B cell (primary cell): ENCODE measurements at regions not wholly inside any gene's neighbourhood (a gene's known extent, or its start where the extent isn't known, plus 50 kb on each side); places are given as distances from the start of the nearest gene placed in this dataset.
"Not testable (repeated sequence)": the region's sequence is repeated elsewhere in the genome, so short reads cannot be mapped to it uniquely, and the experiment has no call there.

Experiments used
- ATAC-seq: fragments of 200-7000 bp; cut with Tn5 transposase; one replicate; pipeline ENCODE4 v1.10.0; 2021; ENCODE audit warnings: low read depth, mild to moderate bottlenecking, moderate number of reproducible peaks, moderate library complexity
- CTCF ChIA-PET: fragments of 350-600 bp; sonication (Branson Sonifier 250); formaldehyde crosslinking; loops from one replicate; lab custom pipeline; 2021; ENCODE audit warnings: antibody characterized with exemption, inconsistent platforms; lab: Charles Lee
- POLR2A ChIA-PET: fragments of 350-600 bp; sonication (Branson Sonifier 250); formaldehyde crosslinking; loops from one replicate; lab custom pipeline; 2021; ENCODE audit warnings: antibody characterized with exemption; lab: Charles Lee
- DNase-seq: peaks from one replicate; pipeline ENCODE4 v3.0.0; 2013
- H2AFZ ChIP-seq: 2 replicates; pipeline ENCODE4 v1.6.1; 2012; ENCODE audit warnings: mild to moderate bottlenecking, low read depth, low read length; ENCODE audit not compliant: insufficient read depth, poor library complexity, severe bottlenecking
- H3K27ac ChIP-seq, 2 donors: 1 replicate in 1 of 2; 2 replicates in 1 of 2; pipeline ENCODE4 v1.5.1; 2012 to 2013; ENCODE audit warnings: low read length in 2 of 2, mild to moderate bottlenecking in 2 of 2, moderate library complexity in 1 of 2
- H3K27me3 ChIP-seq, 4 experiments: fragments of 200-600 bp in 1 of 4; sonication (generic) in 1 of 4; replicated peaks in 1 of 4; 1 replicate in 2 of 4; 2 replicates in 2 of 4; pipeline versions ENCODE4 v1.6.1 to v1.7.0; 2013 to 2016; ENCODE audit warnings: low read length in 3 of 4, mild to moderate bottlenecking in 2 of 4, mixed read lengths in 1 of 4, moderate library complexity in 1 of 4; ENCODE audit not compliant: insufficient read depth in 4 of 4, control insufficient read depth in 3 of 4; ENCODE audit errors: control extremely low read depth in 1 of 4
- H3K36me3 ChIP-seq, 2 experiments: replicated peaks in 1 of 2; 1 replicate in 1 of 2; 2 replicates in 1 of 2; pipeline versions ENCODE4 v1.6.1 to v1.7.1; 2013; ENCODE audit warnings: low read length in 1 of 2; ENCODE audit not compliant: insufficient read depth in 2 of 2, control insufficient read depth in 1 of 2; ENCODE audit errors: control extremely low read depth in 1 of 2, extremely low read depth in 1 of 2
- H3K4me1 ChIP-seq, 2 donors: fragments of 200-600 bp in 1 of 2; sonication (generic) in 1 of 2; 1 replicate in 1 of 2; 2 replicates in 1 of 2; pipeline versions ENCODE4 v1.5.1 to v1.6.1; 2013 to 2017; ENCODE audit warnings: low read length in 2 of 2; ENCODE audit not compliant: control insufficient read depth in 2 of 2, insufficient read depth in 2 of 2
- H3K4me2 ChIP-seq: replicated peaks from 2 replicates; pipeline ENCODE3; 2012; ENCODE audit warnings: mild to moderate bottlenecking, low read depth, low read length; ENCODE audit not compliant: poor library complexity, severe bottlenecking
- H3K4me3 ChIP-seq, 5 experiments: fragments of 200-600 bp in 1 of 5; sonication (generic) in 1 of 5; 1 replicate in 3 of 5; 2 replicates in 2 of 5; pipeline versions ENCODE4 v1.5.1 to v1.7.0; 2011 to 2016; ENCODE audit warnings: low read length in 4 of 5, mild to moderate bottlenecking in 4 of 5, low read depth in 2 of 5, control low read depth in 1 of 5, moderate library complexity in 1 of 5; ENCODE audit not compliant: insufficient read depth in 1 of 5; ENCODE audit errors: control extremely low read depth in 1 of 5, extremely low read depth in 1 of 5
- H3K79me2 ChIP-seq: fragments of 200-600 bp; sonication (generic); one replicate; pipeline ENCODE4 v1.6.0; 2016; ENCODE audit warnings: low read length; ENCODE audit not compliant: control insufficient read depth, insufficient read depth
- H3K9ac ChIP-seq: fragments of 200-600 bp; sonication (generic); 2 replicates; pipeline ENCODE4 v1.6.1; 2017; ENCODE audit warnings: mild to moderate bottlenecking, low read length, moderate library complexity
- H3K9me3 ChIP-seq, 3 donors: one replicate each; pipeline versions ENCODE4 v1.6.1 to v1.7.1; 2013; ENCODE audit warnings: low read length in 2 of 3; ENCODE audit not compliant: control insufficient read depth in 2 of 3, insufficient read depth in 1 of 3; ENCODE audit errors: control extremely low read depth in 1 of 3
- H4K20me1 ChIP-seq: 2 replicates; pipeline ENCODE4 v1.6.0; 2012; ENCODE audit warnings: mild to moderate bottlenecking, low read length; ENCODE audit not compliant: insufficient read depth, control insufficient read depth, poor library complexity, severe bottlenecking
- H3K27ac Mint-ChIP-seq: one replicate; pipeline ENCODE4 v1.8.0; 2021; ENCODE audit warnings: mixed read lengths
- H3K27me3 Mint-ChIP-seq: one replicate; pipeline ENCODE4 v1.8.0; 2021; ENCODE audit warnings: mixed read lengths
- H3K4me1 Mint-ChIP-seq: one replicate; pipeline ENCODE4 v1.8.0; 2021; ENCODE audit warnings: mixed read lengths
- H3K4me3 Mint-ChIP-seq: one replicate; pipeline ENCODE4 v1.8.0; 2021; ENCODE audit warnings: mixed read lengths
- H3K9me3 Mint-ChIP-seq: one replicate; pipeline ENCODE4 v1.8.0; 2022; ENCODE audit warnings: mixed read lengths; ENCODE audit not compliant: insufficient read depth
- CTCF ChIP-seq: fragments of 200-600 bp; IDR thresholded peaks from one replicate; pipeline ENCODE4 v1.8.0; 2022; ENCODE audit warnings: antibody characterized with exemption, mild to moderate bottlenecking
- EZH2 ChIP-seq: IDR thresholded peaks from 2 replicates; pipeline ENCODE4 v1.6.1; 2012; ENCODE audit warnings: borderline replicate concordance, low read depth, mild to moderate bottlenecking, moderate library complexity, low read length; ENCODE audit not compliant: insufficient read depth, poor library complexity, severe bottlenecking
- WGBS: methylation state at CpG from one replicate; pipeline ENCODE4 v1.1.5; 2013; ENCODE audit warnings: missing lambda C conversion rate; ENCODE audit not compliant: insufficient coverage; 5-methylcytosine and 5-hydroxymethylcytosine counted together
- intact Hi-C: fragments of 100-400 bp; cut with micrococcal nuclease; formaldehyde crosslinking; loops from one replicate; pipeline ENCODE4 v1.10.0; 2022

GRCh38 chr6:102761872-102762271, 1368.4 kb downstream of the GRIK2 start:
- ATAC-seq, result no peak
- Histone ChIP-seq H3K9ac (no peak overlapping the region), H3K36me3 (no peaks in the 10 kb centered on the region), H3K79me2 (no peaks in the 10 kb centered on the region), H3K9me3 (peaks cover 0 to 9% (median 0%) of the 10 kb centered on the region in 3 donors), H4K20me1 (no peaks in the 10 kb centered on the region), H3K4me1 (no peaks in the 10 kb centered on the region), H3K4me3 (no peak overlapping the region), H3K4me2 (no peak overlapping the region), H3K27me3 (no peaks in the 10 kb centered on the region), H2AFZ (no peak overlapping the region), H3K27ac (no peak overlapping the region)
- no CpG with 5 or more reads among the region's 4 CpGs for WGBS
- ChIA-PET CTCF (no interaction called here), POLR2A (no interaction called here)
- no peaks in the 10 kb centered on the region for H3K4me1 Mint-ChIP-seq
- no peaks in the 10 kb centered on the region for H3K27me3 Mint-ChIP-seq
- no peaks in the 10 kb centered on the region for H3K9me3 Mint-ChIP-seq
- DNase-seq, result no peak
- intact Hi-C loops, result no loop called here
- no peak for TF ChIP-seq CTCF
- no peak for TF ChIP-seq EZH2
- H3K27ac Mint-ChIP-seq, result no peak overlapping the region
- H3K4me3 Mint-ChIP-seq, result no peak overlapping the region

- Mint-ChIP-seq H3K27ac (no peak overlapping the region), H3K27me3 (no peaks in the 10 kb centered on the region), H3K4me3 (no peak overlapping the region), H3K9me3 (no peaks in the 10 kb centered on the region), H3K4me1 (no peaks in the 10 kb centered on the region)
- TF ChIP-seq CTCF (no peak), EZH2 (no peak)
- H3K27me3 ChIP-seq, result no peaks in the 10 kb centered on the region
- no peaks in the 10 kb centered on the region for H3K79me2 ChIP-seq
- no peak for DNase-seq
- ATAC-seq, result no peak
- peaks cover 0 to 9% (median 0%) of the 10 kb centered on the region in 3 donors for H3K9me3 ChIP-seq
- intact Hi-C loops, result no loop called here
- H3K9ac ChIP-seq, result no peak overlapping the region
- no peak overlapping the region for H2AFZ ChIP-seq
- H3K4me3 ChIP-seq, result no peak overlapping the region
- no peaks in the 10 kb centered on the region for H3K4me1 ChIP-seq
- H3K36me3 ChIP-seq, result no peaks in the 10 kb centered on the region
- ChIA-PET CTCF (no interaction called here), POLR2A (no interaction called here)
- H4K20me1 ChIP-seq, result no peaks in the 10 kb centered on the region
- H3K4me2 ChIP-seq, result no peak overlapping the region
- no CpG with 5 or more reads among the region's 2 CpGs for WGBS
- no peak overlapping the region for H3K27ac ChIP-seq
Observed at GRCh38 chr6:102759415-102759814, 1365.9 kb downstream of the GRIK2 start.

GRCh38 chr6:102758536-102758935, 1365.0 kb downstream of the GRIK2 start:
- DNase-seq, POLR2A ChIA-PET, H3K4me3 ChIP-seq, H3K27ac ChIP-seq, H3K27me3 Mint-ChIP-seq, H3K4me2 ChIP-seq, H3K9ac ChIP-seq, H3K4me1 ChIP-seq, H3K36me3 ChIP-seq, H3K79me2 ChIP-seq, CTCF ChIA-PET, ATAC-seq, intact Hi-C loops, H3K4me3 Mint-ChIP-seq, H3K27me3 ChIP-seq, H2AFZ ChIP-seq, H3K4me1 Mint-ChIP-seq, H3K9me3 ChIP-seq, H3K27ac Mint-ChIP-seq, H4K20me1 ChIP-seq, H3K9me3 Mint-ChIP-seq: not testable (repeated sequence)
- 96% methylated on average over 16 of the region's 19 CpGs for WGBS
